ENCODE measurements at regions not wholly inside any gene's neighbourhood (a gene's known extent, or its start where the extent isn't known, plus 50 kb on each side); places are given as distances from the start of the nearest gene placed in this dataset.

DNA sequence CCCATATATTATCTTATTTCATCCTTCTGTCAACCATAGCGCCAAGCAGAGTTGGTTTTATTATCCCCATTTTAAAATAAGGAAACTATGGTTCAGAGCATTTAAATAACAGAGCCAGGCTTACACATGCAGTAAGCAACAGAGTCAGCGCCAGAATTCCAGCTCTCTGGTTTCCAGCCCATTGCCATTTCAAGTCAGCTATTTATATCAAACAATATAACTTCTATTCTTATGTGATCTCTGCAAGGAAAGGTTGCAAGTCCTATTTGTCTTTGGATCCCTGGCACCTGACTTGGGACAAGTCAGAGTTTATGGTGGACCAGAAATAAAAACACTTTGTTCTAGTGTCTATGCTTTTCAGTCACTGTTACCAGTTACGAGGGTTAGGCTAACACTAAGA is 174.1 kb upstream of the EEA1 start (continued):
- TF ChIP-seq NRF1 (IDR thresholded peaks at IDR 0.05; ENCODE audit: low read depth, low read length) (no peak), EP300 (IDR thresholded peaks at IDR 0.05; ENCODE audit: borderline replicate concordance in 1 of 2, low read depth in 1 of 2, low read length in 1 of 2) (no peak)

DNA sequence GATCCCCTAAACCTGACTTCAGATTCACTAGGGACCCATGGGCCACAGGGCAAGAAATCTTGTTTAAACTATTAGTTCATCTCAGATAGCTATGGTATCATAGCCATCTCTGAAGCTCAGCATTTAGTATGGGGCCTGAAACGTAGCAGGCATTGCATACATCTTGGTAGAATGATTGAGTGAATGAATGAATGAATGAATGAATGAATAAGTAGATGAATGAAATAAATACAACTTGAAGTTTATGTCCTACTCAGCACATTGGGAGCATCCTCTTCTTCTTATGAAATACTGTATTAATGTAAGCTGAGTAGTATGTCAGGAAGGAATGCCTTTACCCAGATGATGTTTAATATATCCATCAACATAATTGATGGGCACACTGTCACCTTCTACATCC is 175.4 kb upstream of the EEA1 start:
- Histone ChIP-seq H3K9me3 (no peaks in the 10 kb centered on the region), H2AFZ (ENCODE audit: low read depth) (no peak overlapping the region), H3K79me2 (ENCODE audit: insufficient read depth) (no peaks in the 10 kb centered on the region), H4K20me1 (ENCODE audit: insufficient read depth) (no peaks in the 10 kb centered on the region), H3K4me1 (ENCODE audit: control insufficient read depth in 1 of 2, insufficient read depth in 2 of 2, low read depth in 1 of 2, low read length in 1 of 2) (peaks cover 14 to 43% of the 10 kb centered on the region in 2 experiments), H3F3A (replicated peaks; ENCODE audit: insufficient read depth) (peaks cover 11% of the 10 kb centered on the region), H3K27ac (ENCODE audit: low read depth in 2 of 2, low read length in 1 of 2) (no peak overlapping the region), H3K36me3 (replicated peaks in 1 of 2; ENCODE audit: control insufficient read depth in 1 of 2, insufficient read depth in 2 of 2, low read length in 1 of 2) (no peaks in the 10 kb centered on the region), H3K4me2 (no peak overlapping the region), H3K9ac (no peak overlapping the region), H3K9me2 (no peaks in the 10 kb centered on the region), H3K27me3 (ENCODE audit: insufficient read depth) (no peaks in the 10 kb centered on the region), H3K4me3 (ENCODE audit: low read depth in 2 of 2, low read length in 1 of 2) (no peak overlapping the region)
- CTCF ChIA-PET = interaction anchor here (1.0 kb wide), 1 partner anchor 292 kb away, joined by 3 read pairs; no protein-coding TSS in a partner anchor
- no peak for DNase-seq
- TF ChIP-seq SMC3 (IDR thresholded peaks at IDR 0.05; ENCODE audit: low read depth, low read length) = no peak
- no peak for TF ChIP-seq JUND (IDR thresholded peaks at IDR 0.05)
- TF ChIP-seq, protein P1, sequence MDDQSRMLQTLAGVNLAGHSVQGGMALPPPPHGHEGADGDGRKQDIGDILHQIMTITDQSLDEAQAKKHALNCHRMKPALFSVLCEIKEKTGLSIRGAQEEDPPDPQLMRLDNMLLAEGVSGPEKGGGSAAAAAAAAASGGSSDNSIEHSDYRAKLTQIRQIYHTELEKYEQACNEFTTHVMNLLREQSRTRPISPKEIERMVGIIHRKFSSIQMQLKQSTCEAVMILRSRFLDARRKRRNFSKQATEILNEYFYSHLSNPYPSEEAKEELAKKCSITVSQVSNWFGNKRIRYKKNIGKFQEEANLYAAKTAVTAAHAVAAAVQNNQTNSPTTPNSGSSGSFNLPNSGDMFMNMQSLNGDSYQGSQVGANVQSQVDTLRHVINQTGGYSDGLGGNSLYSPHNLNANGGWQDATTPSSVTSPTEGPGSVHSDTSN (IDR thresholded peaks at IDR 0.05) = no peak
- no peak for TF ChIP-seq FOXM1 (IDR thresholded peaks at IDR 0.05; ENCODE audit: low read depth)
- no peak for TF ChIP-seq NRF1 (IDR thresholded peaks at IDR 0.05; ENCODE audit: low read depth, low read length)
- TF ChIP-seq NFIC (IDR thresholded peaks at IDR 0.05; ENCODE audit: borderline replicate concordance) = no peak
- no peak for TF ChIP-seq ELF1 (IDR thresholded peaks at IDR 0.05)
- TF ChIP-seq TAF1 (IDR thresholded peaks at IDR 0.05; ENCODE audit: borderline replicate concordance, low read depth, low read length) = no peak
- TF ChIP-seq EZH2phosphoT487 (IDR thresholded peaks at IDR 0.05; ENCODE audit: borderline replicate concordance, low read depth) = no peak
- TF ChIP-seq MEF2A (IDR thresholded peaks at IDR 0.05; ENCODE audit: borderline replicate concordance, low read depth) = no peak
- TF ChIP-seq RAD21 (IDR thresholded peaks at IDR 0.05; ENCODE audit: low read length) = no peak
- no peak for TF ChIP-seq YY1 (IDR thresholded peaks at IDR 0.05; ENCODE audit: low read depth)
- no peak for TF ChIP-seq POLR2AphosphoS5 (IDR thresholded peaks at IDR 0.05; ENCODE audit: low read depth, low read length)
- TF ChIP-seq FOXJ3 (CRISPR knock-in tag; IDR thresholded peaks at IDR 0.05) = no peak
- 87% methylated on average over 1 of the region's 1 CpG for WGBS (ENCODE audit: low lambda C conversion rate)
- POLR2A ChIA-PET = no interaction called here

DNA sequence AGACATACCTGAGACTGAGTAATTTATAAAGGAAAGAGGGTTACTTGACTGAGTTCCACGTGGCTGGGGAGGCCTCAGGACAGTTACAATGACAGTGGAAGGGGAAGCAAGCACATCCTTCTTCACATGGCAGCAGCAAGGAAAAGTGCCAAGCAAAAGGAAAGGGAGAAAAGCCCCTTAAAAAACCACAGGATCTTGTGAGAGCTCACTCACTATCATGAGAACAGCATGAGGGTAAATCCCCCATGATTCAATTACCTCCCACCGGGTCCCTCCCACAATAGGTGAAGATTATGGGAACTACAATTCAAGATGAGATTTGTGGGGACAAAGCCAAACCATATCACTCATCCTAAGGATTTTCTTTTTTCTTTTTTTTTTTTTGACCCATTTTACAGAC is 177.8 kb upstream of the EEA1 start:
- H3K9me3 ChIP-seq = no peaks in the 10 kb centered on the region
- no peaks in the 10 kb centered on the region for H3K9me2 ChIP-seq
- H2AFZ ChIP-seq (ENCODE audit: low read depth) = no peak overlapping the region
- H3K27me3 ChIP-seq (ENCODE audit: insufficient read depth) = no peaks in the 10 kb centered on the region
- H3K9ac ChIP-seq = no peak overlapping the region
- no peak overlapping the region for H3K4me2 ChIP-seq
- peak overlapping the region; percentile 82 to 96; a peak in 2 of 4 replicates for H3K27ac ChIP-seq (ENCODE audit: low read depth in 2 of 2, low read length in 1 of 2)
- no peak for TF ChIP-seq EP300 (IDR thresholded peaks at IDR 0.05; ENCODE audit: borderline replicate concordance in 1 of 2, low read depth in 1 of 2, low read length in 1 of 2)
- TF ChIP-seq POLR2AphosphoS5 (IDR thresholded peaks at IDR 0.05; ENCODE audit: low read depth, low read length) = no peak
- TF ChIP-seq, protein P2, sequence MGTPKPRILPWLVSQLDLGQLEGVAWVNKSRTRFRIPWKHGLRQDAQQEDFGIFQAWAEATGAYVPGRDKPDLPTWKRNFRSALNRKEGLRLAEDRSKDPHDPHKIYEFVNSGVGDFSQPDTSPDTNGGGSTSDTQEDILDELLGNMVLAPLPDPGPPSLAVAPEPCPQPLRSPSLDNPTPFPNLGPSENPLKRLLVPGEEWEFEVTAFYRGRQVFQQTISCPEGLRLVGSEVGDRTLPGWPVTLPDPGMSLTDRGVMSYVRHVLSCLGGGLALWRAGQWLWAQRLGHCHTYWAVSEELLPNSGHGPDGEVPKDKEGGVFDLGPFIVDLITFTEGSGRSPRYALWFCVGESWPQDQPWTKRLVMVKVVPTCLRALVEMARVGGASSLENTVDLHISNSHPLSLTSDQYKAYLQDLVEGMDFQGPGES (IDR thresholded peaks at IDR 0.05; ENCODE audit: low read depth, low read length) = no peak
- no peak for TF ChIP-seq YY1 (IDR thresholded peaks at IDR 0.05; ENCODE audit: low read depth)
- no peak for TF ChIP-seq MXI1 (IDR thresholded peaks at IDR 0.05; ENCODE audit: low read depth, low read length)
- no peak for TF ChIP-seq GABPA (IDR thresholded peaks at IDR 0.05; ENCODE audit: low read depth)
- no peak for TF ChIP-seq TCF12 (IDR thresholded peaks at IDR 0.05)
- TF ChIP-seq TEAD4 (IDR thresholded peaks at IDR 0.05; ENCODE audit: borderline replicate concordance, insufficient read depth) = no peak
- TF ChIP-seq ELF1 (IDR thresholded peaks at IDR 0.05) = no peak
- TF ChIP-seq, protein P3, sequence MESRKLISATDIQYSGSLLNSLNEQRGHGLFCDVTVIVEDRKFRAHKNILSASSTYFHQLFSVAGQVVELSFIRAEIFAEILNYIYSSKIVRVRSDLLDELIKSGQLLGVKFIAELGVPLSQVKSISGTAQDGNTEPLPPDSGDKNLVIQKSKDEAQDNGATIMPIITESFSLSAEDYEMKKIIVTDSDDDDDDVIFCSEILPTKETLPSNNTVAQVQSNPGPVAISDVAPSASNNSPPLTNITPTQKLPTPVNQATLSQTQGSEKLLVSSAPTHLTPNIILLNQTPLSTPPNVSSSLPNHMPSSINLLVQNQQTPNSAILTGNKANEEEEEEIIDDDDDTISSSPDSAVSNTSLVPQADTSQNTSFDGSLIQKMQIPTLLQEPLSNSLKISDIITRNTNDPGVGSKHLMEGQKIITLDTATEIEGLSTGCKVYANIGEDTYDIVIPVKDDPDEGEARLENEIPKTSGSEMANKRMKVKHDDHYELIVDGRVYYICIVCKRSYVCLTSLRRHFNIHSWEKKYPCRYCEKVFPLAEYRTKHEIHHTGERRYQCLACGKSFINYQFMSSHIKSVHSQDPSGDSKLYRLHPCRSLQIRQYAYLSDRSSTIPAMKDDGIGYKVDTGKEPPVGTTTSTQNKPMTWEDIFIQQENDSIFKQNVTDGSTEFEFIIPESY (IDR thresholded peaks at IDR 0.05; ENCODE audit: borderline replicate concordance, low read depth) = no peak
- no peak for TF ChIP-seq NRF1 (IDR thresholded peaks at IDR 0.05; ENCODE audit: low read depth, low read length)
- TF ChIP-seq FOXJ3 (CRISPR knock-in tag; IDR thresholded peaks at IDR 0.05) = no peak
- no peak for TF ChIP-seq MEF2A (IDR thresholded peaks at IDR 0.05; ENCODE audit: borderline replicate concordance, low read depth)
- no peak for TF ChIP-seq RAD21 (IDR thresholded peaks at IDR 0.05; ENCODE audit: low read length)
- CTCF ChIA-PET = interaction anchor here (1.2 kb wide), 1 partner anchor 9 kb away, joined by 4 read pairs; no protein-coding TSS in a partner anchor
- H3K79me2 ChIP-seq (ENCODE audit: insufficient read depth) = no peaks in the 10 kb centered on the region
- DNase-seq = no peak
- POLR2A ChIA-PET = interaction anchor here (0.6 kb wide), 1 partner anchor 746 kb away, joined by 3 read pairs; no protein-coding TSS in a partner anchor
- no peaks in the 10 kb centered on the region for H3K36me3 ChIP-seq (replicated peaks in 1 of 2; ENCODE audit: control insufficient read depth in 1 of 2, insufficient read depth in 2 of 2, low read length in 1 of 2)
- H3K4me3 ChIP-seq (ENCODE audit: low read depth in 2 of 2, low read length in 1 of 2) = no peak overlapping the region
- WGBS (ENCODE audit: low lambda C conversion rate) = 34% methylated on average over 2 of the region's 2 CpGs
- peaks cover 6 to 38% of the 10 kb centered on the region in 2 experiments; a peak in 3 of 4 replicates for H3K4me1 ChIP-seq (ENCODE audit: control insufficient read depth in 1 of 2, insufficient read depth in 2 of 2, low read depth in 1 of 2, low read length in 1 of 2)
- H4K20me1 ChIP-seq (ENCODE audit: insufficient read depth) = no peaks in the 10 kb centered on the region
- peaks cover 14% of the 10 kb centered on the region for H3F3A ChIP-seq (replicated peaks; ENCODE audit: insufficient read depth)

Measured in SK-N-SH (cell line).